Kidney (tissue), 13 donors: ENCODE measurements at regions not wholly inside any gene's neighbourhood (a gene's known extent, or its start where the extent isn't known, plus 50 kb on each side); places are given as distances from the start of the nearest gene placed in this dataset.
"Not testable (repeated sequence)": the region's sequence is repeated elsewhere in the genome, so short reads cannot be mapped to it uniquely, and the experiment has no call there.

Experiments used
- DNase-seq, 5 donors: peaks; one replicate each; pipeline ENCODE4 v3.0.0-alpha.2; 2013 to 2020
- FAIRE-seq: peaks from 2 replicates; lab custom pipeline; 2012; peaks lifted over from hg19 to GRCh38; lab: Jason Lieb, UNC
- H3K27ac ChIP-seq, 2 donors: one replicate each; pipeline ENCODE4 v1.7.0; 2013; ENCODE audit warnings: low read depth in 2 of 2, low read length in 2 of 2, inconsistent platforms in 1 of 2
- H3K27me3 ChIP-seq: one replicate; pipeline ENCODE4 v1.7.1; 2013; ENCODE audit warnings: low read length, inconsistent platforms; ENCODE audit not compliant: control insufficient read depth, insufficient read depth
- H3K36me3 ChIP-seq, 3 donors: one replicate each; pipeline versions ENCODE4 v1.7.0 to v1.7.1; 2013; ENCODE audit warnings: low read length in 3 of 3, control low read depth in 1 of 3, inconsistent platforms in 1 of 3; ENCODE audit not compliant: insufficient read depth in 3 of 3, control insufficient read depth in 2 of 3
- H3K4me1 ChIP-seq, 3 donors: one replicate each; pipeline versions ENCODE4 v1.7.0 to v1.7.1; 2013; ENCODE audit warnings: low read length in 3 of 3, inconsistent platforms in 1 of 3, low read depth in 1 of 3; ENCODE audit not compliant: control insufficient read depth in 2 of 3, insufficient read depth in 2 of 3
- H3K4me3 ChIP-seq, 3 donors: one replicate each; pipeline versions ENCODE4 v1.7.0 to v1.8.1; 2013; ENCODE audit warnings: low read length in 3 of 3, control low read depth in 1 of 3, inconsistent platforms in 1 of 3
- H3K9ac ChIP-seq, 3 donors: one replicate each; pipeline versions ENCODE4 v1.7.0 to v1.7.1; 2013; ENCODE audit warnings: low read length in 3 of 3, control low read depth in 1 of 3, inconsistent platforms in 1 of 3
- H3K9me3 ChIP-seq, 3 donors: one replicate each; pipeline versions ENCODE4 v1.7.0 to v1.7.1; 2013; ENCODE audit warnings: low read length in 3 of 3, control low read depth in 1 of 3, inconsistent platforms in 1 of 3; ENCODE audit not compliant: control insufficient read depth in 2 of 3, insufficient read depth in 1 of 3
- intact Hi-C: fragments of 100-400 bp; cut with DNase I; formaldehyde crosslinking; loops from one replicate; pipeline ENCODE4 v1.11.1; 2022
- TF ChIP-seq, protein P1 (sequence below): IDR thresholded peaks from 3 replicates; pipeline ENCODE4 v1.5.1; 2012; ENCODE audit warnings: mild to moderate bottlenecking, moderate library complexity, borderline replicate concordance; ENCODE audit not compliant: insufficient read depth; ENCODE audit errors: extremely low read depth
- donor health status: control.
- donor health status: control.
- donor health status: control.
- donor health status: control.
- donor health status: control.
- donor health status: DM: yes; HTN: yes; CAD: no.
- donor health status: Normal renal cell carcinoma (clear cell type).

DNA sequence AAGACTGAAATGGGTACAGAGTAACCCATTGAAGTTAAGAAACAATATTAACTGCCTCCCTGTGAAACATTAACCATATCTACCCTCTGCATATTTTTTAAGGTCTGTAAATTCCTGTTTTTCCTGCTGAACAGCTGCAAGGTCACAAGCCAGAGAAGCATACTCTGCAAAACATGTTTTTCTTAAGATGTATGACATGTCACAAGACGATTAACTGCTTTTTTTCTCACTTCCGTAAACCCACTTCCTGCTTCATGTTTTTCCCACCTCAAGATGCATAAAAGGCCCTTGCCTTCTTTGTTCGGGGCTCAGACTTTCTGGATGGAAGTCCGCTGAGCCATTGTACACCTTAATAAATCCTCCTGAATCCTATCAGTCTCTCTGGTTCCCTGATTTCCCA lies 504.7 kb upstream of the MIS18BP1 start:
- no peak for FAIRE-seq
- Histone ChIP-seq H3K9ac (no peak overlapping the region), H3K4me1 (no peaks in the 10 kb centered on the region), H3K27me3 (no peaks in the 10 kb centered on the region), H3K36me3 (no peaks in the 10 kb centered on the region), H3K27ac (peak overlapping the region in 1 of 2 donors; percentile 65), H3K4me3 (peak overlapping the region in 1 of 3 donors; percentile 5), H3K9me3 (no peaks in the 10 kb centered on the region)
- intact Hi-C loops, result no loop called here
- TF ChIP-seq, protein P1, sequence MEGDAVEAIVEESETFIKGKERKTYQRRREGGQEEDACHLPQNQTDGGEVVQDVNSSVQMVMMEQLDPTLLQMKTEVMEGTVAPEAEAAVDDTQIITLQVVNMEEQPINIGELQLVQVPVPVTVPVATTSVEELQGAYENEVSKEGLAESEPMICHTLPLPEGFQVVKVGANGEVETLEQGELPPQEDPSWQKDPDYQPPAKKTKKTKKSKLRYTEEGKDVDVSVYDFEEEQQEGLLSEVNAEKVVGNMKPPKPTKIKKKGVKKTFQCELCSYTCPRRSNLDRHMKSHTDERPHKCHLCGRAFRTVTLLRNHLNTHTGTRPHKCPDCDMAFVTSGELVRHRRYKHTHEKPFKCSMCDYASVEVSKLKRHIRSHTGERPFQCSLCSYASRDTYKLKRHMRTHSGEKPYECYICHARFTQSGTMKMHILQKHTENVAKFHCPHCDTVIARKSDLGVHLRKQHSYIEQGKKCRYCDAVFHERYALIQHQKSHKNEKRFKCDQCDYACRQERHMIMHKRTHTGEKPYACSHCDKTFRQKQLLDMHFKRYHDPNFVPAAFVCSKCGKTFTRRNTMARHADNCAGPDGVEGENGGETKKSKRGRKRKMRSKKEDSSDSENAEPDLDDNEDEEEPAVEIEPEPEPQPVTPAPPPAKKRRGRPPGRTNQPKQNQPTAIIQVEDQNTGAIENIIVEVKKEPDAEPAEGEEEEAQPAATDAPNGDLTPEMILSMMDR, result no peak
- no peak for DNase-seq

DNA sequence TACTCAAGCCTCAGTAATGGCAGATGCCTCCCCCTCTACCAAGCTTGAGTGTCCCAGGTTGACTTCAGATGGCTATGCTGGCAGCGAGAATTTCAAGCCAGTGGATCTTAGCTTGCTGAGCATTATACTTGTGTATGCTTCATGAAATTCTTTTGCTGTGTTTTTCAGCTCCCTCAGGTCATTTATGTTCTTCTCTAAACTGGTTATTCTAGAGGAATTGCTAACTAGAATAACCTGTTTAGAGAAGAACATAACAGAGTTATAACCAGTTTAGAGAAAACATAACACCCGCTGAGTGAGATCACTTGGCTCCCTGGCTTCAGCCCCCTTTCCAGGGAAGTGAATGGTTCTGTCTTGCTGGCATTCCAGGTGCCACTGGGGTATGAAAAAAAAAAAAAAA lies 503.4 kb upstream of the MIS18BP1 start:
- FAIRE-seq, H3K9ac ChIP-seq, DNase-seq, H3K4me3 ChIP-seq, H3K36me3 ChIP-seq, H3K27ac ChIP-seq, H3K4me1 ChIP-seq, H3K9me3 ChIP-seq, intact Hi-C loops, H3K27me3 ChIP-seq: not testable (repeated sequence)

DNA sequence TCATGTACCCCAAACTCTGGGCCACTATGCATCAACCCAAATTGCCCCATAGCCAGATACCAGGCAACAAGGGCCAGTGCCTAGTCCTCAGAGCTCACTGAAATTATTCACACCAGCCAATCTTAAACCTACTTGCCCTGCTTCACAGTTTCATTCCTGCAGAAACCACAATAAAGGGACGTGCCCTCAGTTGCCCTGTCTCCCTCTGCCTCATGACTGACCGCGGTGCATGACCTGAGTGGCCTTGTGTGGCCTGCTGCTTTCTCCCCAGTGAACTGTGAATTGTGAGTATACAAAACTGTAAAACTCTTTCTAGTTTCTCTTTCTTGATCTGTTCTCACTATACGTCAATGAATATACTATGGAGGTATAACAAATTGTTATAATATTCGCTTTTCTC lies 490.9 kb upstream of the MIS18BP1 start:
- no peaks in the 10 kb centered on the region for H3K4me1 ChIP-seq
- no peak overlapping the region for H3K4me3 ChIP-seq
- no peaks in the 10 kb centered on the region for H3K27me3 ChIP-seq
- H3K9ac ChIP-seq, result no peak overlapping the region
- FAIRE-seq, result no peak
- H3K27ac ChIP-seq, result no peak overlapping the region
- no peak for DNase-seq
- no peaks in the 10 kb centered on the region for H3K9me3 ChIP-seq
- intact Hi-C loops, result no loop called here
- no peaks in the 10 kb centered on the region for H3K36me3 ChIP-seq
- TF ChIP-seq, protein P1, result no peak

DNA sequence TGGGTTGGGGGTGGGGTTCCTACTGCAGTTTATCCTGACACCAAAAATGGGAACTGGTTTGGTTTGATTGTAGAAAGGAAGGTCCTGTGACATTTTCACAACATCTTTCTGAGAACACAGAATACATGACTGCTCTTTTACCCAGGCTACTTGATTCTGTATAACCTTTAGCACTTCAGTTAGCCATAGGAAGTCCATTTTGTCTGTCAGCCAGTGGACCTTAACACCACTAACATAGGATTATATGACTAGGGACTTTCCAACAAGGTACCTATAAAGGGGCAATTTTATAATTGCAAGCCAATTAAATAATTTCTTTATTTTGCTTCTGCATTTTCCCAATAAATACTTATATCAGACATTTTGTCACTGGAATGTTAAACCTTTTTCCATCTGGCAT lies 489.2 kb upstream of the MIS18BP1 start:
- Histone ChIP-seq H3K4me3 (no peak overlapping the region), H3K27ac (no peak overlapping the region), H3K27me3 (no peaks in the 10 kb centered on the region), H3K9me3 (no peaks in the 10 kb centered on the region), H3K36me3 (no peaks in the 10 kb centered on the region), H3K9ac (no peak overlapping the region), H3K4me1 (no peaks in the 10 kb centered on the region)
- TF ChIP-seq, protein P1, result no peak
- FAIRE-seq (no peak), DNase-seq (no peak)
- intact Hi-C loops, result no loop called here
